IMR-90 (cell line): ENCODE measurements at regions not wholly inside any gene's neighbourhood (a gene's known extent, or its start where the extent isn't known, plus 50 kb on each side); places are given as distances from the start of the nearest gene placed in this dataset.
A peak's percentile ranks its signal among the peaks of the same experiment; 100 is the strongest.

Source experiments
- ATAC-seq: fragments of 200-7000 bp; cut with Tn5 transposase; 2 replicates; pipeline ENCODE4 v1.9.1; 2020; ENCODE audit warnings: low read depth, mild to moderate bottlenecking, moderate library complexity
- BruUV-seq: library from RNA; stranded (reverse); fragments of 400-500 nt; replicated peaks from 2 replicates; lab custom pipeline; 2021; lab: Mats Ljungman, UMichigan
- CTCF ChIA-PET: fragments of 300-600 bp; formaldehyde crosslinking; extraction: SDS; loops from one replicate; lab custom pipeline; 2021; ENCODE audit warnings: antibody characterized with exemption; lab: Yijun Ruan, JAX
- POLR2A ChIA-PET: fragments of 300-600 bp; sonication (Branson Sonifier 250); formaldehyde crosslinking; loops from one replicate; lab custom pipeline; 2022; ENCODE audit warnings: antibody characterized with exemption; ENCODE audit not compliant: unreplicated experiment; lab: Charles Lee
- DNase-seq: peaks from one replicate; pipeline ENCODE4 v3.0.0; 2013
- H2AFZ ChIP-seq: replicated peaks from 2 replicates; pipeline ENCODE3; 2013; ENCODE audit warnings: low read length, mild to moderate bottlenecking; ENCODE audit not compliant: poor library complexity
- H2AK5ac ChIP-seq: 2 replicates; pipeline ENCODE4 v1.6.1; 2013; ENCODE audit warnings: low read depth, low read length, inconsistent platforms
- H2AK9ac ChIP-seq: replicated peaks from 2 replicates; pipeline ENCODE3; 2013; ENCODE audit warnings: mild to moderate bottlenecking, low read depth, low read length, moderate library complexity; ENCODE audit not compliant: poor library complexity
- H2BK120ac ChIP-seq: 2 replicates; pipeline ENCODE4 v1.6.1; 2013; ENCODE audit warnings: low read depth, low read length, inconsistent platforms
- H2BK15ac ChIP-seq: 3 replicates; pipeline ENCODE4 v1.6.1; 2013; ENCODE audit warnings: low read depth, low read length, inconsistent platforms
- H2BK20ac ChIP-seq: 2 replicates; pipeline ENCODE4 v1.6.1; 2013; ENCODE audit warnings: low read depth, mild to moderate bottlenecking, inconsistent platforms, low read length, moderate library complexity
- H2BK5ac ChIP-seq: 2 replicates; pipeline ENCODE4 v1.6.1; 2013; ENCODE audit warnings: mild to moderate bottlenecking, low read depth, low read length, inconsistent platforms; ENCODE audit not compliant: poor library complexity, severe bottlenecking
- H3K14ac ChIP-seq: replicated peaks from 2 replicates; pipeline ENCODE4 v1.6.1; 2013; ENCODE audit warnings: low read depth, low read length, inconsistent platforms
- H3K18ac ChIP-seq: 2 replicates; pipeline ENCODE4 v1.6.1; 2013; ENCODE audit warnings: low read depth, low read length, control low read depth
- H3K23ac ChIP-seq: 2 replicates; pipeline ENCODE4 v1.6.1; 2013; ENCODE audit warnings: low read depth, low read length, inconsistent platforms
- H3K27ac ChIP-seq: 2 replicates; pipeline ENCODE4 v1.5.1; 2013; ENCODE audit warnings: mild to moderate bottlenecking, control low read depth, low read length; ENCODE audit not compliant: insufficient read depth
- H3K27me3 ChIP-seq: 2 replicates; pipeline ENCODE4 v1.6.1; 2013; ENCODE audit warnings: low read length; ENCODE audit not compliant: control insufficient read depth, insufficient read depth
- H3K36me3 ChIP-seq: 2 replicates; pipeline ENCODE4 v1.6.1; 2013; ENCODE audit warnings: low read length, mixed read lengths; ENCODE audit not compliant: control insufficient read depth, insufficient read depth
- H3K4ac ChIP-seq: 2 replicates; pipeline ENCODE4 v1.6.1; 2013; ENCODE audit warnings: low read depth, low read length, inconsistent platforms
- H3K4me1 ChIP-seq: 2 replicates; pipeline ENCODE4 v1.6.1; 2013; ENCODE audit warnings: low read length, mixed read lengths; ENCODE audit not compliant: control insufficient read depth, insufficient read depth
- H3K4me2 ChIP-seq: 2 replicates; pipeline ENCODE4 v1.6.1; 2013; ENCODE audit warnings: low read depth, mild to moderate bottlenecking, control low read depth, low read length, moderate library complexity
- H3K4me3 ChIP-seq: 2 replicates; pipeline ENCODE4 v1.5.1; 2013; ENCODE audit warnings: low read depth, mild to moderate bottlenecking, control low read depth, low read length, moderate library complexity; ENCODE audit not compliant: insufficient read depth
- H3K56ac ChIP-seq: 2 replicates; pipeline ENCODE4 v1.6.1; 2013; ENCODE audit warnings: low read length, inconsistent platforms; ENCODE audit not compliant: insufficient read depth; ENCODE audit errors: extremely low read depth
- H3K79me1 ChIP-seq, 2 experiments: 2 replicates each; pipeline ENCODE4 v1.6.1; 2013; ENCODE audit warnings: low read length in 2 of 2, inconsistent platforms in 1 of 2, low read depth in 1 of 2
- H3K9ac ChIP-seq: 2 replicates; pipeline ENCODE4 v1.6.1; 2013; ENCODE audit warnings: low read depth, low read length, control low read depth
- H3K9me1 ChIP-seq: 2 replicates; pipeline ENCODE4 v1.6.1; 2013; ENCODE audit warnings: low read length, inconsistent platforms; ENCODE audit not compliant: insufficient read depth
- H3K9me3 ChIP-seq: 2 replicates; pipeline ENCODE4 v1.6.1; 2013; ENCODE audit warnings: low read length; ENCODE audit not compliant: control insufficient read depth, insufficient read depth
- H4K20me1 ChIP-seq: 2 replicates; pipeline ENCODE4 v1.6.1; 2013; ENCODE audit warnings: low read length, inconsistent platforms; ENCODE audit not compliant: insufficient read depth
- H4K5ac ChIP-seq: 2 replicates; pipeline ENCODE4 v1.6.1; 2013; ENCODE audit warnings: mild to moderate bottlenecking, low read depth, low read length, control low read depth
- H4K8ac ChIP-seq, 2 experiments: 2 replicates each; pipeline ENCODE4 v1.6.1; 2013; ENCODE audit warnings: low read depth in 2 of 2, low read length in 2 of 2, control low read depth in 1 of 2, inconsistent platforms in 1 of 2
- H4K91ac ChIP-seq: 2 replicates; pipeline ENCODE4 v1.6.1; 2013; ENCODE audit warnings: low read depth, low read length, inconsistent platforms; ENCODE audit not compliant: insufficient read depth
- BHLHE40 ChIP-seq: fragments of 150-350 bp; IDR thresholded peaks from 2 replicates; pipeline ENCODE4 v1.6.1; 2016; ENCODE audit warnings: mild to moderate bottlenecking, low read depth, low read length
- CEBPB ChIP-seq: IDR thresholded peaks from 2 replicates; pipeline ENCODE4 v1.6.1; 2012; ENCODE audit warnings: low read depth, low read length, improper control_type of control experiment
- ELK1 ChIP-seq: fragments of 150-350 bp; IDR thresholded peaks from 2 replicates; pipeline ENCODE4 v1.6.1; 2016; ENCODE audit warnings: low read depth, mild to moderate bottlenecking, low read length, moderate library complexity, borderline replicate concordance
- MAFK ChIP-seq: IDR thresholded peaks from 2 replicates; pipeline ENCODE4 v1.6.1; 2012; ENCODE audit warnings: low read depth, low read length, improper control_type of control experiment
- MAZ ChIP-seq: IDR thresholded peaks from 2 replicates; pipeline ENCODE4 v1.6.1; 2012; ENCODE audit warnings: low read depth, mild to moderate bottlenecking, low read length, improper control_type of control experiment, moderate library complexity, borderline replicate concordance
- MXI1 ChIP-seq: IDR thresholded peaks from 2 replicates; pipeline ENCODE4 v1.6.1; 2012; ENCODE audit warnings: low read depth, mild to moderate bottlenecking, low read length, moderate library complexity, borderline replicate concordance
- NFE2L2 ChIP-seq: fragments of 150-350 bp; IDR thresholded peaks from 2 replicates; pipeline ENCODE4 v1.6.1; 2016; ENCODE audit warnings: low read depth, mild to moderate bottlenecking, low read length
- RAD21 ChIP-seq: IDR thresholded peaks from 2 replicates; pipeline ENCODE4 v1.6.1; 2012; ENCODE audit warnings: low read length, improper control_type of control experiment
- RCOR1 ChIP-seq: IDR thresholded peaks from 2 replicates; pipeline ENCODE4 v1.6.1; 2012; ENCODE audit warnings: mild to moderate bottlenecking, low read length, improper control_type of control experiment; ENCODE audit not compliant: insufficient replicate concordance
- RFX5 ChIP-seq: IDR thresholded peaks from 2 replicates; pipeline ENCODE4 v1.8.0; 2012; ENCODE audit warnings: low read depth, mild to moderate bottlenecking, low read length, moderate library complexity
- USF2 ChIP-seq: fragments of 150-350 bp; IDR thresholded peaks from 2 replicates; pipeline ENCODE4 v1.6.1; 2017; ENCODE audit warnings: mild to moderate bottlenecking, antibody characterized with exemption, low read length, low read depth
- dilution Hi-C: fragments of 300-500 bp; cut with HindIII; formaldehyde crosslinking; loops from one replicate; pipeline ENCODE4 v1.14.3; 2018; ENCODE audit warnings: low sequenced_read_pairs; ENCODE audit not compliant: unreplicated experiment
- in situ Hi-C: fragments of 300-500 bp; cut with MboI; formaldehyde crosslinking; loops from 3 replicates; pipeline ENCODE4 v1.14.3; 2019; ENCODE audit warnings: low sequenced_read_pairs, inconsistent platforms, mixed read lengths
- intact Hi-C: fragments of 100-400 bp; cut with micrococcal nuclease; formaldehyde crosslinking; loops from 2 replicates; pipeline ENCODE4 v1.10.0; 2022

GRCh38 chr3:144200004-144200403, 228.4 kb downstream of the DIPK2A start:
- no peak overlapping the region for H3K14ac ChIP-seq
- no peaks in the 10 kb centered on the region for H3K9me3 ChIP-seq
- no peak overlapping the region for H2AK9ac ChIP-seq
- DNase-seq: peak; percentile 1
- in situ Hi-C loops (no loop called here), dilution Hi-C loops (no loop called here), intact Hi-C loops (no loop called here)
- no peaks in the 10 kb centered on the region for H3K4me1 ChIP-seq
- no peak overlapping the region for H3K56ac ChIP-seq
- no peak overlapping the region for H2BK5ac ChIP-seq
- no peak overlapping the region for H2AK5ac ChIP-seq
- no TSS peak for BruUV-seq
- H3K18ac ChIP-seq: no peak overlapping the region
- H3K36me3 ChIP-seq: no peaks in the 10 kb centered on the region
- H3K4me2 ChIP-seq: no peak overlapping the region
- ATAC-seq: no peak
- no peaks in the 10 kb centered on the region for H3K27me3 ChIP-seq
- no peak overlapping the region for H2BK20ac ChIP-seq
- H3K9ac ChIP-seq: no peak overlapping the region
- TF ChIP-seq RFX5 (no peak), CEBPB (no peak), RAD21 (no peak), USF2 (no peak), NFE2L2 (no peak), BHLHE40 (no peak), MAFK (no peak), ELK1 (no peak), RCOR1 (no peak), MXI1 (no peak), MAZ (no peak)
- no peak overlapping the region for H4K8ac ChIP-seq
- no peak overlapping the region for H4K91ac ChIP-seq
- no peak overlapping the region for H3K4ac ChIP-seq
- H3K79me1 ChIP-seq: no peaks in the 10 kb centered on the region
- H3K23ac ChIP-seq: no peak overlapping the region
- ChIA-PET POLR2A (no interaction called here), CTCF (no interaction called here)
- no peaks in the 10 kb centered on the region for H3K9me1 ChIP-seq
- H2BK120ac ChIP-seq: no peak overlapping the region
- H4K20me1 ChIP-seq: no peaks in the 10 kb centered on the region
- H4K5ac ChIP-seq: no peak overlapping the region
- no peak overlapping the region for H3K4me3 ChIP-seq
- H3K27ac ChIP-seq: no peak overlapping the region
- no peak overlapping the region for H2AFZ ChIP-seq
- H2BK15ac ChIP-seq: no peak overlapping the region
